ENCODE measurements at regions not wholly inside any gene's neighbourhood (a gene's known extent, or its start where the extent isn't known, plus 50 kb on each side); places are given as distances from the start of the nearest gene placed in this dataset.

DNA sequence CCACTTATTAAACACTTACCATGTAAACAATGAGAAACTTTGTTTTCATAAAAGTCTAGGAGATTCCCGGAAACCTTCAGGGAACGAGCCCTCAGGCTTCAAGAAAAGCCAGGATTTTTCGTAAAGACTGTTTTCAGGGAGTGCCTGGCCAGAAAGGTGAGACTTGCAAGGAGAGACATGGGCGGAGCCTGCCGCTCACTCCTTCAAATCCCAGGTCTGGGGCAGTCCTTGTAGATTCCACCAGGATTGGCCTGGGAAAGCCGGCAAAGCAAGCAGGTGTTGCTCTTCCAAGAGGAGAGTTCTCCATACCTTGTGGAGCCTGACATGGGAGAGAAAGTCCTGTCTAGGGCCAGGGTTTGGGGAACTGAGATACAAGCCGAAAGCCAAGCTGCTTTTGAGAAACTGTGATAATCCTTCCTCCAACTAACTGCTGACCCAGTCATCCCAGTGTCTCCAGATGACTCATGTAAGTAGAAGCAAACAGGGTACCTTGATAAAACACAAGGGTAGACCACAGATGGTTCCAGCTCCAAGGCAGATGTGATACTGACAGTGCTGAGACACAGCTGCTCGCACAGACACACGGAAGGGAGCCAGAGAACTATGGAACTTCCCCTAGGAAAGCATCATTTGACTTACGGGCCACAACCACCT is 69.4 kb upstream of the NAA20 start:
- intact Hi-C loops (cut with micrococcal nuclease): no loop called here

DNA sequence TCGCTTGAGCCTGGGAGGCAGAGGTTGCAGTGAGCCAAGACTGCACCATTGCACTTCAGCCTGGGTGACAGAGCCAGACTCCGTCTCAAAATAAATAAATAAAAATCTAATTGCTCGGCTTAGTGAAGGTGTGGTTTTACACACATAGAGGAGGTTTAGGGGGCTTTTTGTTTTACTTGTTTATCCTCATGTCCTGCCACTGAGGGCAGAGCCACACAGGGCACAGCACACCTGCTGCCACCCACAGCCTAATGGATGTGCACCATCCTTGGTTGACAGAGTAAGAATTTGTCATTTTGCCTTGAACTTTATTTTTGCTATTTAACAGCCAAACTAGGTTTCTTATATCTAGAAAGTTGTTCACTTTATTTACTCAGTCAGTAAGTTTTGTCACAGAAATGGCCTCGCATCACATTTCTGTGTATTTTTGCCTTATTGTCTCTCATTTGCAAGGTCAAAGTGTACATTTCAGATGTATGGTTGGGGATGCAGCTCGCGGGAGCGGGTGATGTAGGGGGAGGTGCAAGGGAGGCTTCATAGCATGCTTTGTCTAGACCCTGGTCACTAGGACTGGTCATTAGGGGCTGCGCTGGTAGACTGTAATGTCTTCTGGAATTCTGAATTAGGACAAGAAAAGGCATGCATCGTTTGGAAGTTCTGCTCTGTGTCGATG is 67.8 kb upstream of the NAA20 start:
- intact Hi-C loops (cut with micrococcal nuclease): no loop called here

DNA sequence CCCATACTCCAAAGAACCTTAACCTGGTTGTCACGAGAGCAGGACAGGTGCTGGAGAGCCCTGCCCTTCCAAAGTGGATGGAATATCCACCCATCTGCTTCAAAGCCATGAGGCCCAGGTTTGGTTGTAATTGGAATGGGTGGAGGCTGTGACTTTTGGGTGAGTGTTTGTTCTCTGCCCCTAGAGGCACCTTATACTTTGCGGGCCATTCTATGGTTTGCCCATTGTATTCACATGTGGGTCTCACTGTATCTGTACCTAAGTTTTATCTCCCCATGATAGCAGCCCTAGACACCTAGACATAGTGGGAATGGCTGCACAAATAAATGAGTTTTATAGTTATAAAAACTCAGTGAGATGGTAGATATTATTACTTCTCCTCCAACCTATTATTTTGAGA is 67.1 kb upstream of the NAA20 start:
- intact Hi-C loops (cut with micrococcal nuclease): no loop called here

DNA sequence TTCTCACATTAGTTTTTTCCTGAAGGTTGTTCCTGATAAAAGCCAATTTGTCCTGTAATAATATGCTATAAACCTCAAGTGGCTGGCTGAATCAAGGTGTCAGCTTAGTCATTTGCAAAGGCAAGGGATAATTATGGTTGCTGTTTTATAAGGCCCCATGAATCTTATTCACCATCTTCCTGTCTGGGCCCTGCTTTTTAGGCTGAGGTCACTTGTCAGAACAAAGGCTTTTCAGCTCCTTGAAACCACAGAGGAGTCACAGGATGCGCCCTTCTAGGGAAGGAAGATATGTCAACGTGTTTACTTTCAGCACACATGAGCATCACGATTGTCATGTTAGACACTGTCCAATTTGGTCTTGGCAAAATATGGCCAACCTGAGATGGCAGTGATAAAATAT is 64.8 kb upstream of the NAA20 start:
- intact Hi-C loops (cut with micrococcal nuclease): no loop called here

DNA sequence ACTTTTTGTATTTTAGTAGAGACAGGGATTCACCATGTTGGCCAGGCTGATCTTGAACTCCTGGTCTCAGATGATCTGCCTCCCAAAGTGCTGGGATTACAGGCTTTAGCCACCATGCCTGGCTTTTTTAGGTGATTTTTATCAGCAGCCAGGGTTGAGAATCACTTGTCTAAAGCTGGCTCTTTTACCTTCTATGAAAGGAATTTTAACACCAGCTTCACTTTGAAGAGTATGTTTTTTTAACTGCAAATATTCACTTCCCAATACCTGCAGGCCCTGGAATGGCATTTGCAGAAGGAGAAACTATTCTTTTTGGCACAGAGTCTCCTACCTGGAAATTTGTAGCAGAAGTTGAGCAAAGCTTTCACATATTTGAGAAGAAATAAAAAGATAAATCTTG is 63.6 kb upstream of the NAA20 start:
- intact Hi-C loops (cut with micrococcal nuclease): no loop called here

DNA sequence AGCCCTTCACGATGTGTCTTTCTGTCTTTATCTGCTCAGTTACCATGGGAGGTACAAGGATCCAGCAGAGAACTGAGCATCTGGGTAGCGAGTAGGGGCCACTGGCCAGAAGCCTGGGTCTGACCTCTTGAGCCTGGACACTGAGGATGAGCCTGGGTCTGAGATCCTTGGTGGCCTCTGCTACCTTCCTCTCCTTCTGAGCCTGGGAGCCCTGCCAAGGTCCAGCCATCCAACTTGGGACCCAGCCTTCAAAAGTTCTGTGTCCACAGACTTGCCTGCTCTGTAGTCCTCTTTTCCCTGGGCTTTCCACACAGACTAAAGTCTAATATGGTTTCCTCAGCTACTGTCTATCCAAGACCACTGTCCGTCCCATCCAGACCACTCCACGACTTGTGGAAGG is 60.2 kb upstream of the NAA20 start:
- intact Hi-C loops (cut with micrococcal nuclease): no loop called here

DNA sequence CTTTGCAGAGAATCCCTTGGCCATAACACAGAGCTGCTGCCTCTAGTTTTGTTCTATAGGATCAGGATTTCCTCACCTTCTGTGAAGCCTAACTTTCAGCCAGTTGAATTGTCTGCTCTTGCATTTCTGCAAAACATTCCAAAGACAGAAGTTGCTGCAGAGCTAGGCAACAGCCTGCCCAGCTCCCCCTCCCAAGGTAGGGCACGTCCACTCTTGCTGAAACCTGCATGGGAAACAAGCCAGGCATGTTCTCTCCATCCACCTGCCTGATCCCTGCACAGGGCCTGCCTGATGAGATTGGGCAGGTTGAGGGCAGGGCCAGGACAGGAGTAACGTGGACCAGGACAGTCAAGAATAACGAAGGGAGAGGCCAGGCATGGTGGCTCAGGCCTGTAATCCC is 58.9 kb upstream of the NAA20 start:
- intact Hi-C loops (cut with micrococcal nuclease): no loop called here

DNA sequence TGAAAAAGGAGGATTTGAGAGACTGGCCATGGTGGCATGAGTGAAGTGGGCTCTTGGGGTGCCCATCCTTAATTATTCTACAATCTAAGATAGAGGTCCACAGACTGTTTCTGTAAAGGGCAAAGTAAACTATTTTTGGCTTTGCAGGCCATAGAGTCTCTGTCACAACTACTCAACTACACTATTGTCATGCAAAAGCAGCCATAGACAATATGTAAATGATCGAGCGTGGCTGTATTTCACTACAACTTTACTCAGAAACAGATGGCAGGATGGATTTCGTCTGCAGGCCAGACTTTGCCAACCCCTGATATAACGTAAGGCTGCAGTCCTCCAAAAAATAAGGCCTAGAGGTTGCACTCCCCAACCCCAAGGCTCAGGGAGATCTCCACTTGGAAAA is 58.2 kb upstream of the NAA20 start:
- intact Hi-C loops (cut with micrococcal nuclease): no loop called here

DNA sequence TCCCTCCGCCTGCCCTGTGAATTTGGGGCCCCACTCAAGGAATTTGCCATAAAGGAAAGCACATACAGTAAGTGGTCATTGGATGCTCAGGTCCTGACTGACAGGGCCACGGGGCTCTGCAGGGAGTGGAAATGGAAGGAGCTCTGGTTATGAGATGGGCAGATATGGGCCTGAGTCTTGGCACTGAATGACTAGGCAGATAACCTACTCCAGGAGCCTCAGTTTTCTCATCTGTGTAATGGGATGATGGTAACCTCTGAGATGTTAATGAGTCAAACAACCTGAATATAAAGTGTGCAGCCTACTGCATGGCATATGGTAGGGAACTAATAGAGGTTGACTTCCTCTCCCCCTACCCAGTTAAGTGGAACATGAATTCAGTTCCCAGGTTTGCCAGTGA is 56.4 kb upstream of the NAA20 start:
- intact Hi-C loops (cut with micrococcal nuclease): loop anchor here (5.0 kb wide), 1 partner anchor 98 kb away; no protein-coding TSS in a partner anchor

DNA sequence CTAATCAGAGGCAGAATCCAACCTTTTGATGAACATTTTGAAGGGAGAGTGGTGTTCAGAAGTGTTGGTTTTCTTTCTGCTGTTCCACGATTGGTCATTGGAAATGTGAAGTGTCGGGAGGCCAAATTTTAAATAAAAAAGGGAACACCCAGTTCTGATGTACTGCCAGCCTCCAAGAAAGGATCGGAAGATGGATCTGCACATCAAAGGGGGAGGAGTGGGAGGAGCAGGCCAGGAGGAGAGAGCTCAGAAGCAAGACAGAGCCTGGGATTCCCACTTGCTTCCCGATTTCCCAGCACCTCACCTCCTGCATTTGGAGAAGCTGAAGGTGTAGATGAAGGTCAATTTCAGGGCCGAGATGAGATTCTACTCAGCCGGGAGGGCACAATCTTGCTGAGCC is 55.9 kb upstream of the NAA20 start:
- intact Hi-C loops (cut with micrococcal nuclease): loop anchor here (5.0 kb wide), 1 partner anchor 99 kb away; no protein-coding TSS in a partner anchor

DNA sequence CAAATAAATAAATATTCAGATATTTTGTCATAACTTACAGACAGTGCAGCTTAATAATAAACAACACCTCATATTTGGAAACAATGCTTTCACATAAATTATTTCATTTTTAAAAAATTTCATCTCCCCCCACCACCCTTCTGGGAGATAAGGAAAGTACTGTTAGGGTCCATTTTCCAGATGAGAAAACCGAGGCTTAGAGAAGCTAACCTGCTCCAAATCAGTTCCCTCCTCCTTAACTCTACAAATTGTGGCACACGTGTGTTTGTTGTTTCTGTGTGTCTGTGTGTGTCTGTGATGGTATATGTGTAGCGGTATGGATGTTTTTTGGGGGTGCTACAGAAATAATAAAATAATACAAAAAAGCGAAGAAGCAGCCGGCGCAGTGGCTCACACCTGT is 54.2 kb upstream of the NAA20 start:
- intact Hi-C loops (cut with micrococcal nuclease): loop anchor here (5.0 kb wide), 1 partner anchor 101 kb away; no protein-coding TSS in a partner anchor

DNA sequence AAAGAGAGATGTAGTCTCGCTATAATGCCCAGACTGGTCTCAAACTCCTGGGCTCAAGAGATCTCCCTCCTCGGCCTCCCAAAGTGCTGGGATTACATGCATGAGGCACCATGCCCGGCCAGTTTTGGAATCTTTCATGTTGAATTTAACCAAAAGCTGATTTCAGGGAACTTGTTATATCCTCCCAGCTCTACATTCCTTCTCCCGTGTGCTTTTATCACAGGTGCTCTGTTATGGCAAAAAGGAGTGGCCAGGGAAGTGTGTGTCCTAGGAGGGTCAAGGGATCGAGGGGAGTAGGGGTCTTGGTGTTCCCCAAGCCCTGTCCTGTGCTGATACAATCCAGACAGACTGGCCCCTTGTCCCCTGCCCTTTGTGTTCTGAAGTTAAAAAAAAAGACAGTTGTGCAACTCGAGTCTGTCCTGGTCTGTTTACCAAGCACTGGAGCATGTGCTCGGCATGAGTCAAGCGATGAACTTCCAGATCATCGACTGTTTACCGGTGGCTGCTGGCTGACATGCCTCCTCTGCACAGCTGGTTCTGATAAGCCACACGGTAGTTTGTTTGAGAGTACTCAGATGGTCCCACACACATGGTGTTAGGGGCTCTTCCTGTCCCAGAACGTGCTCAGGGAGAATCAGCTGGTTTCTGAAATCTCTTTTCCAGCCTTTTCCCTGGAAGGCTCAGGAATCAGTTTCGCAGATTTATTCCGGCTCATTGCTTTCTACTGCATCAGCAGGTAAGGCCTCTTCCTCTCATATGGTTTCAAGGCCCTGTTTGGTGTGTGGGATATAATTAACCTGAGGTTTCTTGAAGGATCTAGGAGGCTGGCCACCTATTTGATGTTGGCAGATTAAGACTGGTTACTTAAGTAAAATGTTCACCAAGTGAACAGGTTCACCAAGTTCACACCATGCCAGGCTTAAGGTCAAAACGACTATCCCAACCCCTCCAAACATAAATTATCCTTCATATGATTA is 52.6 kb upstream of the NAA20 start:
- intact Hi-C loops (cut with micrococcal nuclease): loop anchor here (5.0 kb wide), 1 partner anchor 102 kb away; no protein-coding TSS in a partner anchor

DNA sequence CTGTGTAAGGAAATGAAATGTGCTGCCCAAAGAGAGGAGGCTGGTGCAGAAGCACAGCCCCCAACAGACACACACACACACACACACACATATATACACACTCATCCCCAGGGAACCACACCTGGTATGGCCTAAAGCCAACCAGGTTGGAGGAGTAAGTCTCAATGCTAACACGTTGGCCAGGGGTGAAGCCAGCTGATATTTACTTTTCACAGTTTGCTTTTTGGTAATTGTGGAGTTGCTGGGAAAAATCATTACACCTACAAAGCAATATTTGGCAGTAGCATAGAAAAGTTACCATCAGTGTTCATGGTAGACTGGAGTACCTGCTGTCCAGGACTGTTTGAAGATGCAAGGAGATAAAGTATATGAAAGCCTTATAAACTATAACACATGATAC is 50.3 kb upstream of the NAA20 start:
- intact Hi-C loops (cut with micrococcal nuclease): no loop called here

Measured in T-helper 1 cell treated with Interleukin-12 subunit alpha and Interleukin-12 subunit beta and Interleukin-4 antibody, amounts not matched to agents 30 ng/mL and 1 ng/mL, for 36 hours (primary cell).